ENCODE measurements at regions not wholly inside any gene's neighbourhood (a gene's known extent, or its start where the extent isn't known, plus 50 kb on each side); places are given as distances from the start of the nearest gene placed in this dataset.

DNA sequence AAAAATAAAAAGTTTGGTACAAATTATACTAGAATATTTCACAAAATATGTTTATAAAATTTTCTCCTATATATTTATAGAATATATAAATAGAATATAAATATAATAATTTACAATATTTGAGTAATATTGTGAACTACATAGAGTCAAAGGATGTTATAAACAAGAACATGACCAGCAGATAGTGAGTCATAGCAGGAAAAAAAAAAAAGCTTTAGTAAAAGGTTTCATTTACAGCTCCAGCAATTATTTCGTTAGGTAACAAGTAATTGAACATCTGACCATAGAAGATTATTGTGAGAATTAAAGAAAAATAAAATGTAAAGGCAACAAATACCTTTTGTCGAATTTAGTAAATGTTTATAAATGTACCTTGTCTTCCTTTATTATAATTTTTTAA is 864.1 kb downstream of the PCDH17 start:
- TF ChIP-seq POLR2A (IDR thresholded peaks at IDR 0.05) (no peak), EP300 (IDR thresholded peaks at IDR 0.05) (no peak)
- TF ChIP-seq, protein P1, sequence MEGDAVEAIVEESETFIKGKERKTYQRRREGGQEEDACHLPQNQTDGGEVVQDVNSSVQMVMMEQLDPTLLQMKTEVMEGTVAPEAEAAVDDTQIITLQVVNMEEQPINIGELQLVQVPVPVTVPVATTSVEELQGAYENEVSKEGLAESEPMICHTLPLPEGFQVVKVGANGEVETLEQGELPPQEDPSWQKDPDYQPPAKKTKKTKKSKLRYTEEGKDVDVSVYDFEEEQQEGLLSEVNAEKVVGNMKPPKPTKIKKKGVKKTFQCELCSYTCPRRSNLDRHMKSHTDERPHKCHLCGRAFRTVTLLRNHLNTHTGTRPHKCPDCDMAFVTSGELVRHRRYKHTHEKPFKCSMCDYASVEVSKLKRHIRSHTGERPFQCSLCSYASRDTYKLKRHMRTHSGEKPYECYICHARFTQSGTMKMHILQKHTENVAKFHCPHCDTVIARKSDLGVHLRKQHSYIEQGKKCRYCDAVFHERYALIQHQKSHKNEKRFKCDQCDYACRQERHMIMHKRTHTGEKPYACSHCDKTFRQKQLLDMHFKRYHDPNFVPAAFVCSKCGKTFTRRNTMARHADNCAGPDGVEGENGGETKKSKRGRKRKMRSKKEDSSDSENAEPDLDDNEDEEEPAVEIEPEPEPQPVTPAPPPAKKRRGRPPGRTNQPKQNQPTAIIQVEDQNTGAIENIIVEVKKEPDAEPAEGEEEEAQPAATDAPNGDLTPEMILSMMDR (IDR thresholded peaks at IDR 0.05) = no peak
